ENCODE measurements at regions not wholly inside any gene's neighbourhood (a gene's known extent, or its start where the extent isn't known, plus 50 kb on each side); places are given as distances from the start of the nearest gene placed in this dataset.

DNA sequence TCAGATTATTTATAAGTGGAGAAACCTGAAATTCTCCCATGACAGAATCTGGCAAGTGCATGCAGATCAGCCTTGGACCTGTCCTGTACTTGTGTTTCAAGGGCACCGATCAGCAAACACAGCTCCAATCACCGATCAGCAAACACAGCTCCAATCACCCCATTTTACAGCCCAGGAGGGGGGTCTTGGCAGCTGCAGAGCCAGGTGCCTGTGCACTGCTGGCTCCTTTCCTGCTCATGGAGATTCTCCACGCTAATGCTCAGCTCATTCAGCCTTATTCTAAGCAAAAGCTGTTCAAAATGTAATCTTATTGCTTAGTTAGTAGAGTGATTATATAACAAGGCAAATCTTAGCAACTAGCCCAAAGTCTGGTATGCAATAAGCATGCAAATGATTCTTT is 623.1 kb upstream of the HS6ST1 start:
- Histone ChIP-seq H3K27ac (no peak overlapping the region), H3K36me3 (ENCODE audit: low read depth, missing control alignments) (no peaks in the 10 kb centered on the region), H3K4me3 (no peak overlapping the region), H3K9me3 (no peaks in the 10 kb centered on the region), H3K27me3 (no peaks in the 10 kb centered on the region), H3K4me1 (no peaks in the 10 kb centered on the region)
- WGBS, 2 donors = 46 to 53% methylated on average over 3 of the region's 3 CpGs
- intact Hi-C loops (cut with DNase I; ENCODE audit: low total_unique reads) = no loop called here
- TF ChIP-seq POLR2A (IDR thresholded peaks at IDR 0.05) = no peak
- TF ChIP-seq, protein P1, sequence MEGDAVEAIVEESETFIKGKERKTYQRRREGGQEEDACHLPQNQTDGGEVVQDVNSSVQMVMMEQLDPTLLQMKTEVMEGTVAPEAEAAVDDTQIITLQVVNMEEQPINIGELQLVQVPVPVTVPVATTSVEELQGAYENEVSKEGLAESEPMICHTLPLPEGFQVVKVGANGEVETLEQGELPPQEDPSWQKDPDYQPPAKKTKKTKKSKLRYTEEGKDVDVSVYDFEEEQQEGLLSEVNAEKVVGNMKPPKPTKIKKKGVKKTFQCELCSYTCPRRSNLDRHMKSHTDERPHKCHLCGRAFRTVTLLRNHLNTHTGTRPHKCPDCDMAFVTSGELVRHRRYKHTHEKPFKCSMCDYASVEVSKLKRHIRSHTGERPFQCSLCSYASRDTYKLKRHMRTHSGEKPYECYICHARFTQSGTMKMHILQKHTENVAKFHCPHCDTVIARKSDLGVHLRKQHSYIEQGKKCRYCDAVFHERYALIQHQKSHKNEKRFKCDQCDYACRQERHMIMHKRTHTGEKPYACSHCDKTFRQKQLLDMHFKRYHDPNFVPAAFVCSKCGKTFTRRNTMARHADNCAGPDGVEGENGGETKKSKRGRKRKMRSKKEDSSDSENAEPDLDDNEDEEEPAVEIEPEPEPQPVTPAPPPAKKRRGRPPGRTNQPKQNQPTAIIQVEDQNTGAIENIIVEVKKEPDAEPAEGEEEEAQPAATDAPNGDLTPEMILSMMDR (IDR thresholded peaks at IDR 0.05) = no peak
- DNase-seq = no peak

DNA sequence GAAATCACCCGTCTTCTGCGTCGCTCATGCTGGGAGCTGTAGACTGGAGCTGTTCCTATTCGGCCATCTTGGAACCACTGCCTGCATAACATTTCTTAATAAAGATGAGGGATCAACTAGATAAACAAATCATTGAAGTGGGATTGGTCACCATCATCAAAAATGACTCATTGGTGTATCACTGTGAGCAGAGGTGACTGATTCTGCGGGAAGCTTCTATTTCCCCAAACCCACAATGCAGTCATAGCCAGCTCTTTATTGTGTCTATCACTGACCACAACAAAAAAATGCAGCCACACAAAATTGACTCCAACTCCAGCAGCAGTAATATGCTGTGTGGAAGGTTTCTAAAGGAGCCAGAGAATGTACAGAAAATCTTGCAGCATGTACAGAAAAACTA is 630.7 kb upstream of the HS6ST1 start:
- intact Hi-C loops (cut with DNase I; ENCODE audit: low total_unique reads) = no loop called here
- Histone ChIP-seq H3K27ac (no peak overlapping the region), H3K4me1 (no peaks in the 10 kb centered on the region), H3K27me3 (no peaks in the 10 kb centered on the region), H3K4me3 (no peak overlapping the region), H3K36me3 (ENCODE audit: low read depth, missing control alignments) (no peaks in the 10 kb centered on the region), H3K9me3 (no peaks in the 10 kb centered on the region)
- no peak for TF ChIP-seq POLR2A (IDR thresholded peaks at IDR 0.05)
- TF ChIP-seq, protein P1 (IDR thresholded peaks at IDR 0.05) = no peak
- no peak for DNase-seq
- WGBS, 2 donors = 94 to 95% methylated on average over 5 of the region's 5 CpGs

DNA sequence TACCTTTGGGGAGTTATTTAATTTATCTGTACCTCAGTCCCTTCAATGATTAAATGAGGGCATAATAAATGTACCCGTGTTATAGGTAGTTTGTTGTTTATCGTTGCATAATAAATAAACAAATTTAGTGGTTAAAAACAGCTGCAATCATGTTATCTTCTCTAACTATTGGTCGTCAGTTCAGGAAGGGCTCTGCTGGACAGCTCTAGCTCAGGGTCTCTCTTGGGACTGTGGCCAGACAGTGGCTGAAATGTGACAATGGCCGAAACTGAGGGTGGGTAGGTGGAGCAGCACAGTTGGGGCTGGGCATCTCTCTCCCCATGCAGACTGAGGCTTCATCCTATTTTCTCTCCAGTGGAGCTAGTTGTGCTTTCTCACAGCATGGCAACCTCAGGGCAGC is 632.1 kb upstream of the HS6ST1 start:
- H3K4me3 ChIP-seq = no peak overlapping the region
- H3K9me3 ChIP-seq = no peaks in the 10 kb centered on the region
- no peaks in the 10 kb centered on the region for H3K4me1 ChIP-seq
- DNase-seq = no peak
- WGBS, 2 donors = 70 to 86% methylated on average over 4 of the region's 4 CpGs
- H3K27ac ChIP-seq = no peak overlapping the region
- H3K36me3 ChIP-seq (ENCODE audit: low read depth, missing control alignments) = no peaks in the 10 kb centered on the region
- TF ChIP-seq POLR2A (IDR thresholded peaks at IDR 0.05) = no peak
- TF ChIP-seq, protein P1 (IDR thresholded peaks at IDR 0.05) = no peak
- intact Hi-C loops (cut with DNase I; ENCODE audit: low total_unique reads) = no loop called here
- H3K27me3 ChIP-seq = no peaks in the 10 kb centered on the region

GRCh38 chr2:128958241-128958640 is 639.6 kb upstream of the HS6ST1 start:
- TF ChIP-seq, protein P1 (IDR thresholded peaks at IDR 0.05) = no peak
- no peak for TF ChIP-seq POLR2A (IDR thresholded peaks at IDR 0.05)
- no peak for DNase-seq
- 96% methylated on average over 4 of the region's 4 CpGs for WGBS, 2 donors
- Histone ChIP-seq H3K36me3 (ENCODE audit: low read depth, missing control alignments) (no peaks in the 10 kb centered on the region), H3K4me1 (no peaks in the 10 kb centered on the region), H3K27ac (no peak overlapping the region), H3K27me3 (no peaks in the 10 kb centered on the region), H3K4me3 (no peak overlapping the region), H3K9me3 (no peaks in the 10 kb centered on the region)
- intact Hi-C loops (cut with DNase I; ENCODE audit: low total_unique reads) = no loop called here

- no peaks in the 10 kb centered on the region for H3K27me3 ChIP-seq
- H3K27ac ChIP-seq = no peak overlapping the region
- H3K36me3 ChIP-seq (ENCODE audit: low read depth, missing control alignments) = no peaks in the 10 kb centered on the region
- no peaks in the 10 kb centered on the region for H3K9me3 ChIP-seq
- no peak for TF ChIP-seq POLR2A (IDR thresholded peaks at IDR 0.05)
- TF ChIP-seq, protein P1 (IDR thresholded peaks at IDR 0.05) = no peak
- H3K4me1 ChIP-seq = no peaks in the 10 kb centered on the region
- intact Hi-C loops (cut with DNase I; ENCODE audit: low total_unique reads) = no loop called here
- DNase-seq = no peak
- no peak overlapping the region for H3K4me3 ChIP-seq
Observed at GRCh38 chr2:128967646-128968045, 649.0 kb upstream of the HS6ST1 start.

Measured in testis (tissue), 2 donors.